Smooth muscle cell (in vitro differentiated cells): ENCODE measurements at regions not wholly inside any gene's neighbourhood (a gene's known extent, or its start where the extent isn't known, plus 50 kb on each side); places are given as distances from the start of the nearest gene placed in this dataset.

Source experiments
- DNase-seq: peaks from one replicate; lab custom pipeline; 2025; ENCODE audit not compliant: unreplicated experiment; lab: John Stamatoyannopoulos, UW
- H2AFZ ChIP-seq: fragments of 200-600 bp; sonication (generic); 2 replicates; pipeline ENCODE4 v1.6.0; 2016; ENCODE audit warnings: antibody characterized with exemption, low read depth, mild to moderate bottlenecking
- H3F3A ChIP-seq: fragments of 200-600 bp; sonication (generic); 2 replicates; pipeline ENCODE4 v1.6.0; 2017; ENCODE audit warnings: antibody characterized with exemption, low read depth
- H3K27ac ChIP-seq: fragments of 200-600 bp; sonication (generic); 2 replicates; pipeline ENCODE4 v1.5.1; 2016; ENCODE audit warnings: low read depth, mild to moderate bottlenecking
- H3K27me3 ChIP-seq: fragments of 200-600 bp; sonication (generic); 2 replicates; pipeline ENCODE4 v1.6.1; 2016; ENCODE audit warnings: low read depth, mild to moderate bottlenecking
- H3K36me3 ChIP-seq: fragments of 200-600 bp; sonication (generic); 2 replicates; pipeline ENCODE4 v1.5.1; 2016; ENCODE audit warnings: low read depth
- H3K4me1 ChIP-seq: fragments of 200-600 bp; sonication (generic); 2 replicates; pipeline ENCODE4 v1.5.1; 2016; ENCODE audit warnings: low read depth
- H3K4me2 ChIP-seq: fragments of 200-600 bp; sonication (generic); 2 replicates; pipeline ENCODE4 v1.6.0; 2016; ENCODE audit warnings: mild to moderate bottlenecking
- H3K4me3 ChIP-seq: fragments of 200-600 bp; sonication (generic); 2 replicates; pipeline ENCODE4 v1.5.1; 2016; ENCODE audit warnings: mild to moderate bottlenecking
- H3K79me2 ChIP-seq: fragments of 200-600 bp; sonication (generic); 2 replicates; pipeline ENCODE4 v1.6.0; 2016; ENCODE audit warnings: low read depth, mild to moderate bottlenecking
- H3K9ac ChIP-seq: fragments of 200-600 bp; sonication (generic); 2 replicates; pipeline ENCODE4 v1.6.0; 2016; ENCODE audit warnings: low read depth
- H3K9me3 ChIP-seq: fragments of 200-600 bp; sonication (generic); replicated peaks from 2 replicates; pipeline ENCODE4 v1.5.1; 2016; ENCODE audit warnings: low read depth
- H4K20me1 ChIP-seq: fragments of 200-600 bp; sonication (generic); 2 replicates; pipeline ENCODE4 v1.6.0; 2016; ENCODE audit warnings: low read depth
- WGBS: methylation state at CpG from one replicate; pipeline ENCODE4 v1.1.7; 2016; ENCODE audit warnings: low lambda C conversion rate; 5-methylcytosine and 5-hydroxymethylcytosine counted together
- TF ChIP-seq, protein P1 (sequence below): fragments of 200-600 bp; sonication (generic); IDR thresholded peaks from 2 replicates; pipeline ENCODE4 v1.5.1; 2017; ENCODE audit warnings: borderline replicate concordance, mild to moderate bottlenecking, antibody characterized with exemption; ENCODE audit not compliant: insufficient read depth, poor library complexity, severe bottlenecking

DNA sequence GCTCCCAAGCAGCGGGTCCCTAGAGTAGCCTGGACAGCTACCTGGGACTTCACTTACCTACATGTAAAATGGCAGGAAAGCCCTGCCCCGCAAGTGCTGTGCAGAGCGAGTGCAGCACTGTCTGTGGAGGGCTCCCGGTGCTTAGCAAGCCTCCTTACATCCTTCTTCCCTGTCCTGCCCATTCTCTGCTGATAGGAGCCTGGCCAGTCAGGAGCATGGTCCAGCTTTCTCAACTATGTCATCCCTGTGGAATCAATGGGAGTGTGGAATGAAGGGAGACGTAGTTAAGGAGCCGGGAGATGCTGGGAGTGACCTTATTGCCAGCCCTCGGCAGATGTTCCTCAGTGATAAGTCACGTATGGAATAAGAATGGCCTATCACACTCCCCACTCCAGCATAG, 661.9 kb upstream of the ID2 start:
- H3K79me2 ChIP-seq: no peaks in the 10 kb centered on the region
- WGBS: over 99% methylated on average over 8 of the region's 8 CpGs
- H2AFZ ChIP-seq: no peak overlapping the region
- no peak for DNase-seq
- H3K27me3 ChIP-seq: no peaks in the 10 kb centered on the region
- no peak overlapping the region for H3K27ac ChIP-seq
- TF ChIP-seq, protein P1, sequence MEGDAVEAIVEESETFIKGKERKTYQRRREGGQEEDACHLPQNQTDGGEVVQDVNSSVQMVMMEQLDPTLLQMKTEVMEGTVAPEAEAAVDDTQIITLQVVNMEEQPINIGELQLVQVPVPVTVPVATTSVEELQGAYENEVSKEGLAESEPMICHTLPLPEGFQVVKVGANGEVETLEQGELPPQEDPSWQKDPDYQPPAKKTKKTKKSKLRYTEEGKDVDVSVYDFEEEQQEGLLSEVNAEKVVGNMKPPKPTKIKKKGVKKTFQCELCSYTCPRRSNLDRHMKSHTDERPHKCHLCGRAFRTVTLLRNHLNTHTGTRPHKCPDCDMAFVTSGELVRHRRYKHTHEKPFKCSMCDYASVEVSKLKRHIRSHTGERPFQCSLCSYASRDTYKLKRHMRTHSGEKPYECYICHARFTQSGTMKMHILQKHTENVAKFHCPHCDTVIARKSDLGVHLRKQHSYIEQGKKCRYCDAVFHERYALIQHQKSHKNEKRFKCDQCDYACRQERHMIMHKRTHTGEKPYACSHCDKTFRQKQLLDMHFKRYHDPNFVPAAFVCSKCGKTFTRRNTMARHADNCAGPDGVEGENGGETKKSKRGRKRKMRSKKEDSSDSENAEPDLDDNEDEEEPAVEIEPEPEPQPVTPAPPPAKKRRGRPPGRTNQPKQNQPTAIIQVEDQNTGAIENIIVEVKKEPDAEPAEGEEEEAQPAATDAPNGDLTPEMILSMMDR: no peak
- H3K4me2 ChIP-seq: no peak overlapping the region
- no peaks in the 10 kb centered on the region for H3K9me3 ChIP-seq
- no peaks in the 10 kb centered on the region for H3F3A ChIP-seq
- H3K4me3 ChIP-seq: no peak overlapping the region
- H3K36me3 ChIP-seq: no peaks in the 10 kb centered on the region
- no peaks in the 10 kb centered on the region for H3K4me1 ChIP-seq
- no peak overlapping the region for H3K9ac ChIP-seq
- H4K20me1 ChIP-seq: no peaks in the 10 kb centered on the region

DNA sequence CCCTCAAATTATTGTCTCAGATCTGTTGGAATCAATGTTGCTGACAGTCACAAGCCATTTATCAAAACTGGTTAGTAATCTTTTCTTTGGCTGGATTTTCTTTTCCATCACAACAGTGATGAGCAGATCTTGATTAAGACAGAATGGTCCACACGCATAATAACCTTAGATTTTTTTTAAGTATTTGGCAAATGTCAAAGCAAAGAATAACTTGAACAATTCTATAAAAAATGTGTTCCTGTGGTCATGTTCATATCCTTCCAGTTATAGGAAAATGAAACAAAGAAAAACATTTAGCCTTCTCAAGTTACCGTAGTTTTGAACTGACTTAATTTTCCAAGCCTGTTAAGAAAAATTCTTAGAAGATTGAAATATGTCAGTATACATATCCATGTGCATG, 659.9 kb upstream of the ID2 start:
- Histone ChIP-seq H2AFZ (no peak overlapping the region), H3K36me3 (no peaks in the 10 kb centered on the region), H3K27me3 (no peaks in the 10 kb centered on the region), H3K9me3 (no peaks in the 10 kb centered on the region), H3K4me1 (no peaks in the 10 kb centered on the region), H3K4me3 (no peak overlapping the region), H3K9ac (no peak overlapping the region), H3K79me2 (no peaks in the 10 kb centered on the region), H3F3A (no peaks in the 10 kb centered on the region), H4K20me1 (no peaks in the 10 kb centered on the region), H3K4me2 (no peak overlapping the region), H3K27ac (no peak overlapping the region)
- TF ChIP-seq, protein P1: no peak
- WGBS: 96% methylated on average over 2 of the region's 2 CpGs
- no peak for DNase-seq

DNA sequence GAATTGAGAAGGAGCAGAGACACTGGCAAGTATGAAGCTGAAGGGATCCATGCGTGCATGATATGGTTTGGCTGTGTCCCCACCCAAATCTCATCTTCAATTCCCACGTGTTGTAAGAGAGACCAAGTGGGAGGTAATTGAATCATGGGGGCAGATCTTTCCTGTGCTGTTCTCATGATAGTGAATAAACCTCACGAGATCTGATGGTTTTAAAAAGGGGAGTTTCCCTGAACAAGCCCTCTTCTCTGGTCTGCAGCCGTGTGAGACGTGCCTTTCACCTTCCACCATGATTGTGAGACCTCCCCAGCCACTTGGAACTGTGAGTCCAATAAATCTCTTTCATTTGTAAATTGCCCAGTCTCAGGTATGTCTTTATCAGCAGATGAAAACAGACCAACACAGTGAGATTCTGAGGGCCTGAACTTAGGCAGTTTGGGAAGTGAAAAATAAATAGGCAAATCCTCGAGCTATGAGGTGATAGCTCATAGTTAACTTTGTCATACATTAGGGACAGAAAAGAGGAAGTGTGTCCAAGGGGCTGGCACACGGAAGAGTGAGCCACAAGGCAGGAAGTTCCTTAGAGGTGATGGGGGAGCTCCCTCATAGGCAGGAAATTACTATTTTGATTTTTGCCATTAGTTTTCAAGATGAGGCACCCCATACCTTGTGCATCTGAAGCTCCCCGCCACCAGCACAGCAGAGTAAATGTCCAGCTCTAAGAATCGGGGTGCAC, 658.8 kb upstream of the ID2 start:
- DNase-seq: no peak
- WGBS: 81% methylated on average over 9 of the region's 9 CpGs

More for the DNA sequence above, 658.8 kb upstream of the ID2 start:
- Histone ChIP-seq H3K27me3 (no peaks in the 10 kb centered on the region), H2AFZ (no peak overlapping the region), H4K20me1 (no peaks in the 10 kb centered on the region), H3F3A (no peaks in the 10 kb centered on the region), H3K9ac (no peak overlapping the region), H3K27ac (no peak overlapping the region), H3K4me3 (no peak overlapping the region), H3K79me2 (no peaks in the 10 kb centered on the region), H3K4me1 (no peaks in the 10 kb centered on the region), H3K4me2 (no peak overlapping the region), H3K36me3 (no peaks in the 10 kb centered on the region), H3K9me3 (no peaks in the 10 kb centered on the region)
- TF ChIP-seq, protein P1: no peak
